GM12878 (cell line): ENCODE measurements at regions not wholly inside any gene's neighbourhood (a gene's known extent, or its start where the extent isn't known, plus 50 kb on each side); places are given as distances from the start of the nearest gene placed in this dataset.

Source experiments
- ATF7 ChIP-seq: fragments of 450-650 bp; IDR thresholded peaks from 2 replicates; pipeline ENCODE4 v1.6.1; 2016; ENCODE audit warnings: low read depth, mild to moderate bottlenecking
- BCL11A ChIP-seq: IDR thresholded peaks from 2 replicates; pipeline ENCODE4 v1.6.1; 2011; ENCODE audit warnings: low read depth, low read length
- CHD2 ChIP-seq: IDR thresholded peaks from 2 replicates; pipeline ENCODE4 v1.6.1; 2011; ENCODE audit warnings: low read depth, low read length, improper control_type of control experiment, borderline replicate concordance
- CTCF ChIP-seq, 3 experiments: IDR thresholded peaks in 2 of 3; conservative IDR thresholded peaks in 1 of 3; 2 replicates each; pipeline ENCODE4 v1.5.1; 2011; ENCODE audit warnings: low read depth in 3 of 3, low read length in 3 of 3, mild to moderate bottlenecking in 3 of 3, control low read depth in 2 of 3, moderate library complexity in 2 of 3, inconsistent platforms in 1 of 3, mixed read lengths in 1 of 3; ENCODE audit not compliant: control insufficient read depth in 2 of 3, insufficient read depth in 1 of 3; ENCODE audit errors: extremely low read depth in 1 of 3
- EP300 ChIP-seq, 2 experiments: fragments of 150-350 bp in 1 of 2; IDR thresholded peaks; 2 replicates each; pipeline ENCODE4 v1.6.1; 2011 to 2012; ENCODE audit warnings: low read depth in 2 of 2, low read length in 2 of 2, borderline replicate concordance in 1 of 2, improper control_type of control experiment in 1 of 2, inconsistent platforms in 1 of 2; ENCODE audit not compliant: control insufficient read depth in 1 of 2
- JUND ChIP-seq: IDR thresholded peaks from 2 replicates; pipeline ENCODE4 v1.6.1; 2012; ENCODE audit warnings: low read depth, mild to moderate bottlenecking, low read length, improper control_type of control experiment, moderate library complexity
- KDM1A ChIP-seq: fragments of 200-600 bp; sonication (generic); IDR thresholded peaks from 2 replicates; pipeline ENCODE4 v1.6.1; 2016; ENCODE audit warnings: borderline replicate concordance
- SP1 ChIP-seq: IDR thresholded peaks from one replicate; pipeline ENCODE4 v1.6.1; 2011; ENCODE audit warnings: low read depth, low read length
- SREBF2 ChIP-seq: IDR thresholded peaks from 2 replicates; pipeline ENCODE4 v1.6.1; 2012; ENCODE audit warnings: mild to moderate bottlenecking, low read length
- TAF1 ChIP-seq: IDR thresholded peaks from 2 replicates; pipeline ENCODE4 v1.6.1; 2011; ENCODE audit warnings: mild to moderate bottlenecking, low read depth, low read length, borderline replicate concordance
- USF2 ChIP-seq: IDR thresholded peaks from 2 replicates; pipeline ENCODE4 v1.6.1; 2011; ENCODE audit warnings: low read depth, low read length, improper control_type of control experiment, borderline replicate concordance

GRCh38 chr6:4280031-4280430 lies 144.7 kb upstream of the ECI2 start:
- no peak for TF ChIP-seq CTCF (IDR thresholded peaks at IDR 0.05 in 2 of 3, conservative IDR thresholded peaks at IDR 0.05 in 1 of 3; ENCODE audit: control insufficient read depth in 2 of 3, extremely low read depth in 1 of 3, insufficient read depth in 1 of 3, low read depth in 3 of 3, low read length in 3 of 3)
- no peak for TF ChIP-seq JUND
- TF ChIP-seq SREBF2, result no peak
- no peak for TF ChIP-seq USF2
- no peak for TF ChIP-seq TAF1
- no peak for TF ChIP-seq ATF7
- TF ChIP-seq KDM1A, result no peak
- no peak for TF ChIP-seq SP1
- no peak for TF ChIP-seq CHD2
- no peak for TF ChIP-seq EP300 (IDR thresholded peaks at IDR 0.05; ENCODE audit: borderline replicate concordance in 1 of 2, control insufficient read depth in 1 of 2, low read depth in 2 of 2, low read length in 2 of 2)
- no peak for TF ChIP-seq BCL11A
